HG03565 (cell line): ENCODE measurements at regions not wholly inside any gene's neighbourhood (a gene's known extent, or its start where the extent isn't known, plus 50 kb on each side); places are given as distances from the start of the nearest gene placed in this dataset.

Experiments used
- ATAC-seq: cut with Tn5 transposase; IDR thresholded peaks from one replicate; pipeline ENCODE4 v1.9.1; 2021; ENCODE audit warnings: mild to moderate bottlenecking, moderate library complexity; ENCODE audit not compliant: unreplicated experiment

GRCh38 chr3:115518100-115518852 lies 105.0 kb upstream of the GAP43 start:
- no peak for ATAC-seq

DNA sequence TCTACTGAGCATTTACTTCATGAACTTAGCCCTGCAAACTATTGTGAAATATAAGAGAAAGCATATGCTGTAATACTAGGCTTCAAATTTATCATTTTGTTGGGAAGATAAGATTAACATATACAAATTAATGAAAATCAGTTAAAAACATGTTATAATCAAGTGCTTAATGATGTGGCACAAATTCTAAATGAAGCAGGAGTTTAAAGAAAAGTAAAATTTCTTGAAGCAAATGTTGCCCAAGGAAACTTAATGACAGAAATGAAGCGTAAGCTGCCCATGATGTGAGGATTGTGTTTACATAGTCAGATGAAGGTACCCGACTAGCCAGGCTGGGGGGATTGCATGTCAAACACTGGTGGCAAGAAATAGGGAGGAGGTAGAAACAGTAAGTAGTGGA lies 103.1 kb upstream of the GAP43 start:
- ATAC-seq: no peak

GRCh38 chr3:115520651-115521245 lies 102.6 kb upstream of the GAP43 start:
- no peak for ATAC-seq

GRCh38 chr3:115523458-115523857 lies 99.9 kb upstream of the GAP43 start:
- ATAC-seq: no peak

- ATAC-seq: no peak
Measured at GRCh38 chr3:115524549-115524948, 98.8 kb upstream of the GAP43 start.

GRCh38 chr3:115525731-115526130 lies 97.6 kb upstream of the GAP43 start:
- no peak for ATAC-seq

DNA sequence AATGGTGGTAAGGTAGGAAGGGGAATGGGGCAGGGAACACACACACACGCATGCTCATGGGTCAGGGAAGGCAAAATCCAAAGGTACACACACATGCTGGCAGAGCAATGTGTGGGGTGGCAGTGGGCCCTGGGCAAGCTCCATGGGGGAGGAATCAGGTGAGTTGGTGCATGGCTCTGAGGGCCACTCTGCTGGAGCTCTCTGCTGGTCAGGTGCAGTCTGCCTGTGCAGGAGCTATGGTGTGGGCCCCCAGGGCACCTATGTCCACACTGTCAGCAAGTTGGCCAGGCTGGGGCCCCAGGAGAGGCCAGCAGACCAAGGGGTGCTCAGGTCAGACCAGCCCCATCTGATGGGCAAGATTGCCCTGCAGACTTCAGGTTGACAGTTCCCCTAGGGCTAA lies 90.1 kb upstream of the GAP43 start:
- ATAC-seq: no peak

DNA sequence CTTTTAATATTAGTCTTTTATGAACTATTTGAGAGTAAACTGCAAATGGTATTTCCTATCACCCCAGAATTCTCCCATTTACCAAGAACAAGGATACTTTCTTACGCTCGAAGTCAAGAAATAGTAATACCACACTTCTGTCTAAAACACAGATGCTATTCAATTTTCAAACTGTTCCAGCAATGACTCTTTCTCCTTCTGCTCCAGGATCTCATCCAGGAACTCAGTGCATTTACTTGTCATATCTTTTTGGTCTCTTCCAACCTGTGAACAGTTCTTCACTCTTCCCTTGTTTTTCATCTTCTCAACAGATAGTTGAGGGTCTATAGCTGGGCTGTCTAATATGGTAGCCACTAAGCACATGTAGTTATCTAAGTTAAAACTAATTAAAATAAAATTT lies 87.1 kb upstream of the GAP43 start:
- ATAC-seq: no peak

GRCh38 chr3:115537669-115538068 lies 85.6 kb upstream of the GAP43 start:
- no peak for ATAC-seq

GRCh38 chr3:115547207-115547606 lies 76.1 kb upstream of the GAP43 start:
- no peak for ATAC-seq

DNA sequence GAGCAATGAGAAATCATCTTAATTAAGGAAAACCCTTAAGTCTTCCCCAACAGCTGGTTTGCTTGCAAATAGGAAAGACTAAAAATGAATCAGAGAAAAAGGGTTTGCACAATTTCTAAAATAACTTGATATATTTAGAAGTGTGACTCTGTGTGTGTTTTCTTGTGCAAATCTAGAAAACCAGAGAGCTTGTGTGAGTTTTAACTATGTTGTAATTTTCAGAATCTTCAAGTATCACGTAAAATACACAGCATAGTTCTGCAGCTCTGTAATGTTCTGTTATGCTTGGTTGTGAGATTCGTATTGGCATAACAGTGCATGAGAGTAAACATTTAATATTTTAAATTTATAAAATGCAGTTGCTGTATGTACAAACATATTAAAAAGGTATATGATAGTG lies 74.7 kb upstream of the GAP43 start:
- no peak for ATAC-seq

- no peak for ATAC-seq
Measured at GRCh38 chr3:115549071-115549470, 74.2 kb upstream of the GAP43 start.

DNA sequence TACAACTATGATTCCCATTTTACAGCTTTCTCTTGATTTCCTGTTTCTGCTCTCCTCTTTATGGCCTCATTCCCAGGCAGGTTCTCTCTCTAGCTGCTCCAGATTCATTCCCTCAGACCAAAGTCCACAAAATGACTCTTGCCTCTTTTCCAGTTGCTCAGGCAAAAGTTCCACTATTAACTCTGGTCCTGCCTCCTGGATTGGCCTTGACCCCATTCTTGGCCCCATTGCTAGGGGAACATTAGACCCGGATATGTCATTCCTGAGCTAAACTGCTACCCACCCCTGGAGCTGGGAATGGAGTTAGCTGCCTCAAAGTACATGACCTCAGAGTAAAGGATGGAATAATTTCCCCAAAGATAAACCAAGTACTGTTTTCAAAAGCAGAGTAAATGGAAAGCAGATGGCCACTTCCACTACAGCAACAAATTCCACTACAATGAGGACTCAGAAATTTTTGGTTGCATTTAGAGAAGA lies 73.0 kb upstream of the GAP43 start:
- no peak for ATAC-seq

GRCh38 chr3:115551016-115551415 lies 72.3 kb upstream of the GAP43 start:
- no peak for ATAC-seq

DNA sequence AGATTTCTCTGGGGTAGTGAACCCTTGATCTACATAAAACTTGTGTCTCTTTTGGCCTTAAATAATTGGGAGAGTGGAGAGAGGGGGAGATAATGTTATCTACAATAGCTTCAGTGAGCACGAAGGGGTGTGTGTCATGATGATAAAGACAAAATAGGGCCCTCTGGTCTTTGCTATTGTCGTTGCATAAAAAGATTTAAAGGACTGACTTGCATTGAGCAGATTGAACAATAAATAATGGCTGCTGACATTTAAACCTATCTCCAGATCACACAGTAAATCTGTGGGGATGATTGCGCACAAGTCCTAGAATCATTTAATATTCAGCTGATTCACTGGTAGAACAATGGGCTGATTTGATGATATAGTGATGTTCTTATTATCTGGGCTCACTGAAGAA lies 71.3 kb upstream of the GAP43 start:
- no peak for ATAC-seq

DNA sequence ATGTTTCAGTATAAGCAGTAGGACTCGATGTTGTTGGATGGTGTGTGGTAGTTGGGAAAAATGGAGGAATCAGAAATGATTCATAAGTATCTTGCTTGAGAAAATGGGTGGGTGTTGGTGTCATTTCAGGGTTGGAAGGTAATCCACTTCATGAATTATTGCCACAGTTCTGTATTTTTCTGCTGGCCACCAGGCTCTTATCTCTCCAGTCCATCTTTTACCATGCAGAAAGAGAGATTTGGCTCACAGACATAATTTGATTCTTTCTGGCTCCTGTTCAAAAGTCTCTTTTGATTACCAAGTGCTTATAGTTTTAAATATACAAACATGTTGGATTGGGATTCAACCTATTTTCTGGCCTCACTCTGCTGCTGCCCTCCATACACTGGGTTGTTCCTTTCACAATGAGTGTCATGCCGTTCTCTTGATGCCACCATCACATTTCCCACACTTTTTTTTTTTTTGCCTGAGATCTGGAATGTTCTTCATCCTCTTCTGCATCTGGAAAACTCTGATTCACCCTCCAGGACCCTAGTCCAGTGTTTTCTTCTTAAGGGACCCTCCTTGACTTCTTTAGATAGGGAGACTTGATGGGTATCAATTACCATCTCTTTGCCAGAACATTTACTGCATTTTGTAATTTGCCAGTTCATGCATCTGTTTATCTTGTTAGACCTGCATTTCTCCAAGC lies 69.4 kb upstream of the GAP43 start:
- no peak for ATAC-seq

DNA sequence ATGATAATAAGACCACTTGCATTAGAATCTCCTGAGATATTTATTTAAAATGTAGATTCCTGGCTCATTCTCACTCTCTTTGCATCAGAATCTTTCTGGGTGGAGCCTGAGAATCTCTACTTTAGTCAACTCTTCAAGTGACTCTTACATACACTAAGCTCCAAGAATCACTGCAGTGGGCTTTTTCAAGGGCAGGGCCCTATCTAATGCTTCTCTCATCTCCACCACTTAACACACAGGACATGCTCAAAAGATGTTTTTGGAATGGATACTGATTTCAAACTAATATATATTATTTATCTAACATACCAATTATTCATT lies 68.9 kb upstream of the GAP43 start:
- no peak for ATAC-seq

DNA sequence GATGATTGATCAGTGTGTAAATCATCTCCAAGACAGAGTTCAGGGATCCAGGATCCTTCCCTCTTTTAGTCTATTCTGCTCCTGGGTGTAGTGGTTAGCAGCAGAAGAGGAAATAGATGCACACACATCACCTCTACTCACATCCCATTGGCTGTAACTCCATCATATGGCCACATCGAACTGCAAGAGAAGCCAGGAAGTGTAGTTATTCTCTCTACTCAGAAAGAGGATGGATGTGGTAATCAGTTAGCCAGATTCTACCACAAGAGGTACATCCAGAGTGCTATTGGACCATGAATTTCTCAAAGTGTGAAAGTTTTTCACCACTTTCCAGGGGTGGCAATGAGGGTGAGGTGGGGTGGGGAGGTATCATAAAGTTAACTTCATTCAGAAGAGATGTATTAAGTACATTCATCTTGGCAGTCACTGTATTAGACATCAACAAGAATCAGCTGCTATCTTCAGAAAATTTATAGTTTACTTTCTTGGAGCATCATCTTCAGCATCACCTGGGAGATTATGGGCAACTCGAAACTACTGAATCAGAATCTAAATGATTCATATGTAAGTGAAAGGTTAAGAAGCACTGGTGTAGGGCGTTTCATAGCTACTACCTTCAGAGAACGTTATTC lies 60.6 kb upstream of the GAP43 start:
- ATAC-seq: no peak

DNA sequence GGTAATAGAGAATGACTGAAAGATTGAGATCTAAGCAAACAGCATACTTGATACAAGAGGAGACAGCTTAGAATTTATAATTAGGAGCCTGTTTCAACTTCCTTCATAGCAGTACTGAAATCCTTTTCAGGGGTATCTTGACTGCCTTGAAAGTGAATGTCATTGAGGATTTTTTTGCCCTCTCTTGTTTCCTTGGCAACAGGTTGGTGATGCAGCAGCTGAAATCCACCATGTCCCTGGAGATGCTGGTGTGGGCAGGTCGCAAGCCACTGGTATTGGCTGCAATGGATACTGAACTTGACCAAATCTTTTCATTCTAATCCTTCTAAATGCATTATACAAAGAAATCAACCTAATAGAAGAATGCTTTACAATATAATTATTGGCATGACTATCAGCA lies 59.3 kb upstream of the GAP43 start:
- ATAC-seq: no peak

DNA sequence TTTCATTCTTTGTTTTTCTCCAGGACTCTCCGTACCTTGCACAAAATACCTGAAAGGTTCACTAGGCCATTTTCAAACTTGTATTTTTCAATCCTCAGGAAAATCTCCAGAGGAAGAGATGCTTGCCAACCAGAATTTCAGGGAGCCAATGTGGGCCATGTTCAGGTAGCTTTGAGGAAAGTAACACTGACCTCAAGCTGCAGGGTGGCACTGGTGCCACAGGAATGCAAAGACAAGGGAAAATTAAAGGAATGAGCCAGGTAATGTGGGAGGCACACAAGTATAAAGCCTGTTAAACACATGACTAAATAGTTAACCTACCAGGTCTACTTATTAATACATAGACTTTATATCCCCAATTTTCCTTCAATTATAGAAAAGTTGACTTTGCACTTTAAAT lies 51.9 kb upstream of the GAP43 start:
- no peak for ATAC-seq
